ENCODE measurements at regions not wholly inside any gene's neighbourhood (a gene's known extent, or its start where the extent isn't known, plus 50 kb on each side); places are given as distances from the start of the nearest gene placed in this dataset.

DNA sequence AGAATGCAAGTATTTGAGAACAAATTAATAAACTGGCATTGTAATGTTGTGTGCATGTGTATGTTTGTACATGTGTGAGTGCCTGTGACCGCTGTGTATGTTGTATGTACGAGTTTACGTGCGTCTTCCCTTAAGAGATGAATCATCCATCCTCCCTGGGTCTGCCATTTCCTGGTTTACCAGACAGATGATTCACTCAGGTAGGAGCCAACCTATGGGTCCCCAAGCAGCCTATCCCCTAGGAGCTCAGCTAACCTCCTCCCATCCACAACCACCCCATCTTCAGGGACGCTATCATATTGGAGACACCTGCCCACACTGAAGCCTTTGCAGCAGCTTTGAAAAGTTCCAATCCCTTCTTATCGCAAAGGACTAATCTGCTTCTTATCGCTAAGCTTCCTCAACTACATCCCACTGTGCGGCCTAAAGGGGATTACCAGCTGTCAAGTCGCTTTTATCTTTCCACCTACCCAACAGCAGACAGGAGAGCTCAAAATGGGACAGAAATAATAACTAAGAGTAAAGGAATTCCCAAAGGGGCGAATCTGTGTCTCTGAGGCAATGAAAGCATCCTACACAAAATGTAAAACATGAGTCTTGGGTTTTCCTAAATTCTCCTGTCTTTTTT, 81.5 kb upstream of the TMCC3 start:
- TF ChIP-seq TAF1 (IDR thresholded peaks at IDR 0.05; ENCODE audit: borderline replicate concordance, insufficient read depth, low read length) (no peak), FOXP2 (optimal IDR thresholded peaks at IDR 0.05; ENCODE audit: borderline replicate concordance, extremely low read depth, extremely low read length, insufficient read depth) (no peak), POLR2AphosphoS5 (IDR thresholded peaks at IDR 0.05; ENCODE audit: low read depth, low read length) (no peak)

All from PFSK-1 (cell line).